NCI-H2029 treated with DMSO at 0.1 percent for 48 hours (cell line): ENCODE measurements at regions not wholly inside any gene's neighbourhood (a gene's known extent, or its start where the extent isn't known, plus 50 kb on each side); places are given as distances from the start of the nearest gene placed in this dataset.

Experiments used
- DNase-seq: peaks from one replicate; lab custom pipeline; 2025; lab: John Stamatoyannopoulos, UW

- DNase-seq: no peak
Observed at GRCh38 chr10:118107040-118107439, 60.3 kb upstream of the RAB11FIP2 start.

- no peak for DNase-seq
Observed at GRCh38 chr10:118106426-118106825, 59.7 kb upstream of the RAB11FIP2 start.

- no peak for DNase-seq
Observed at GRCh38 chr10:118102121-118102520, 55.4 kb upstream of the RAB11FIP2 start.

DNA sequence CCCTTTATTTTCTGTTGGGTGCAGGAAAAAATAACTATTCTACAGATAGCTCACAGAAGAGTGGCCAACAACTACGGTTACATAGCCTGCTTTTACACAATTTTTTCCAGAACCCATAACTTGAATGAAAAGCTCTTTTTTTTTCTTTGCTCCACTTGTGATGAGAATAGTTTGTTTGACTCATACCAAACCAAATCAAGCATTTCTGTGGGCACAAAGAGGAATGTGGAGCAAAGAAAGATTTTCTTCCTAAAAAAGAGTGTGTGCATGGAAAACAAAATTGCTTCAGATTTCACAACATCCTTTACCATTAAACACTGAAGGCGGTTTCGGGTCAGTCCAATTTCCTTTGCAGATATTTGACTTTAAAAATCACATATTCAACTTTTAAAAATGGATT, 54.8 kb upstream of the RAB11FIP2 start:
- DNase-seq: no peak
